ENCODE measurements at regions not wholly inside any gene's neighbourhood (a gene's known extent, or its start where the extent isn't known, plus 50 kb on each side); places are given as distances from the start of the nearest gene placed in this dataset.

- no peak overlapping the region for H3K27ac Mint-ChIP-seq
- no peak for DNase-seq
- H3K4me3 Mint-ChIP-seq: no peak overlapping the region
- ChIA-PET CTCF (no interaction called here), POLR2A (no interaction called here)
- H3K36me3 Mint-ChIP-seq (ENCODE audit: low read depth): no peaks in the 10 kb centered on the region
- no peaks in the 10 kb centered on the region for H3K4me1 Mint-ChIP-seq (ENCODE audit: low read depth)
- peaks cover 3% of the 10 kb centered on the region for H3K9me3 Mint-ChIP-seq (ENCODE audit: insufficient read depth)
- peaks cover 3% of the 10 kb centered on the region for H3K27me3 Mint-ChIP-seq (ENCODE audit: low read depth)
- ATAC-seq: no peak
These were observed 50.0 kb upstream of the NAA35 start for GRCh38 chr9:85890962-85891361.
